ENCODE measurements at regions not wholly inside any gene's neighbourhood (a gene's known extent, or its start where the extent isn't known, plus 50 kb on each side); places are given as distances from the start of the nearest gene placed in this dataset.

- DNase-seq: no peak
These were observed 262.8 kb downstream of the FOXO1 start for GRCh38 chr13:40403509-40404241.

- no peak for DNase-seq
These were observed 262.0 kb downstream of the FOXO1 start for GRCh38 chr13:40404407-40404806.

- no peak for DNase-seq
These were observed 261.3 kb downstream of the FOXO1 start for GRCh38 chr13:40404967-40405716.

GRCh38 chr13:40406405-40407120 is 259.9 kb downstream of the FOXO1 start:
- DNase-seq: no peak

- no peak for DNase-seq
These were observed 258.9 kb downstream of the FOXO1 start for GRCh38 chr13:40407567-40407966.

GRCh38 chr13:40408602-40409001 is 257.8 kb downstream of the FOXO1 start:
- DNase-seq: no peak

- DNase-seq: no peak
These were observed 257.2 kb downstream of the FOXO1 start for GRCh38 chr13:40409278-40409677.

GRCh38 chr13:40410315-40410714 is 256.1 kb downstream of the FOXO1 start:
- no peak for DNase-seq

- no peak for DNase-seq
These were observed 246.2 kb downstream of the FOXO1 start for GRCh38 chr13:40420160-40420740.

- no peak for DNase-seq
These were observed 243.7 kb downstream of the FOXO1 start for GRCh38 chr13:40422588-40423235.

GRCh38 chr13:40428354-40428753 is 238.1 kb downstream of the FOXO1 start:
- no peak for DNase-seq

GRCh38 chr13:40429706-40430545 is 236.5 kb downstream of the FOXO1 start:
- DNase-seq: peak; percentile 66

- no peak for DNase-seq
These were observed 234.1 kb downstream of the FOXO1 start for GRCh38 chr13:40432018-40432978.

GRCh38 chr13:40433001-40433400 is 233.4 kb downstream of the FOXO1 start:
- DNase-seq: no peak

- DNase-seq: no peak
These were observed 232.9 kb downstream of the FOXO1 start for GRCh38 chr13:40433577-40433976.

GRCh38 chr13:40434516-40435397 is 231.7 kb downstream of the FOXO1 start:
- no peak for DNase-seq

GRCh38 chr13:40438022-40438680 is 228.3 kb downstream of the FOXO1 start:
- DNase-seq: no peak

- DNase-seq: no peak
These were observed 227.2 kb downstream of the FOXO1 start for GRCh38 chr13:40438999-40439797.

All from eye (tissue), 1 donor.